Neural crest cell (in vitro differentiated cells): ENCODE measurements at regions not wholly inside any gene's neighbourhood (a gene's known extent, or its start where the extent isn't known, plus 50 kb on each side); places are given as distances from the start of the nearest gene placed in this dataset.

ENCODE experiments used
- DNase-seq: peaks from one replicate; pipeline ENCODE4 v3.0.0; 2021; ENCODE audit warnings: low read depth, mixed read lengths, low spot score
- H3K27ac Mint-ChIP-seq: one replicate; pipeline ENCODE4 v1.8.0; 2021; ENCODE audit warnings: mild to moderate bottlenecking, mixed read lengths; ENCODE audit not compliant: unreplicated experiment
- H3K27me3 Mint-ChIP-seq: 2 replicates; pipeline ENCODE4 v1.8.0; 2021; ENCODE audit warnings: low read depth, mild to moderate bottlenecking, mixed read lengths
- H3K36me3 Mint-ChIP-seq: 2 replicates; pipeline ENCODE4 v1.8.0; 2021; ENCODE audit warnings: low read depth, mild to moderate bottlenecking, mixed read lengths
- H3K4me1 Mint-ChIP-seq: 2 replicates; pipeline ENCODE4 v1.8.0; 2021; ENCODE audit warnings: mixed read lengths
- H3K4me3 Mint-ChIP-seq: one replicate; pipeline ENCODE4 v1.8.0; 2021; ENCODE audit warnings: mild to moderate bottlenecking, mixed read lengths
- H3K9me3 Mint-ChIP-seq: 2 replicates; pipeline ENCODE4 v1.8.0; 2021; ENCODE audit warnings: mixed read lengths
- TF ChIP-seq, protein P1 (sequence below): fragments of 200-600 bp; sonication (generic); conservative IDR thresholded peaks from 2 replicates; pipeline ENCODE4 v1.5.0; 2021; ENCODE audit warnings: antibody characterized with exemption, mild to moderate bottlenecking

DNA sequence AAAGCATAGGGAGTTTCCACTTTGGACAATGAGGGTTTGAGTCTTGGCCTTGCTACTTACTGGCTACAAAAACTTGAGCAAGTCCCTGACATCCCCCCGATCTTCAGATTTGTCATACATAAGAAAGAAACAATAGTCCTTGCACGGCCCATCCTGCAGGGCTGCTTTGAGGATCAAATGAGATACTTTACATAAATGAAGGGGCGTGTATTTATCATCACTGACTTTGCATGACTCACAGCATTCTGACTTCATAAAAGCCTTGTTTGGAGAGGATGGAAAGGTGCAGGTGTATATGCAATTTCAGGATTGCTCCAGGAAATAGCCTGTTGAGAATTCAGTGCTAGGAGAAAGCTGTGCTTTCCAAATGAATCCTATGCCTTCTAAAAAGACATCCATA, 465.0 kb upstream of the MAF start:
- Mint-ChIP-seq H3K4me1 (no peaks in the 10 kb centered on the region), H3K36me3 (no peaks in the 10 kb centered on the region), H3K27me3 (no peaks in the 10 kb centered on the region), H3K27ac (no peak overlapping the region), H3K9me3 (peaks cover 16% of the 10 kb centered on the region), H3K4me3 (no peak overlapping the region)
- no peak for DNase-seq
- TF ChIP-seq, protein P1, sequence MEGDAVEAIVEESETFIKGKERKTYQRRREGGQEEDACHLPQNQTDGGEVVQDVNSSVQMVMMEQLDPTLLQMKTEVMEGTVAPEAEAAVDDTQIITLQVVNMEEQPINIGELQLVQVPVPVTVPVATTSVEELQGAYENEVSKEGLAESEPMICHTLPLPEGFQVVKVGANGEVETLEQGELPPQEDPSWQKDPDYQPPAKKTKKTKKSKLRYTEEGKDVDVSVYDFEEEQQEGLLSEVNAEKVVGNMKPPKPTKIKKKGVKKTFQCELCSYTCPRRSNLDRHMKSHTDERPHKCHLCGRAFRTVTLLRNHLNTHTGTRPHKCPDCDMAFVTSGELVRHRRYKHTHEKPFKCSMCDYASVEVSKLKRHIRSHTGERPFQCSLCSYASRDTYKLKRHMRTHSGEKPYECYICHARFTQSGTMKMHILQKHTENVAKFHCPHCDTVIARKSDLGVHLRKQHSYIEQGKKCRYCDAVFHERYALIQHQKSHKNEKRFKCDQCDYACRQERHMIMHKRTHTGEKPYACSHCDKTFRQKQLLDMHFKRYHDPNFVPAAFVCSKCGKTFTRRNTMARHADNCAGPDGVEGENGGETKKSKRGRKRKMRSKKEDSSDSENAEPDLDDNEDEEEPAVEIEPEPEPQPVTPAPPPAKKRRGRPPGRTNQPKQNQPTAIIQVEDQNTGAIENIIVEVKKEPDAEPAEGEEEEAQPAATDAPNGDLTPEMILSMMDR = no peak

DNA sequence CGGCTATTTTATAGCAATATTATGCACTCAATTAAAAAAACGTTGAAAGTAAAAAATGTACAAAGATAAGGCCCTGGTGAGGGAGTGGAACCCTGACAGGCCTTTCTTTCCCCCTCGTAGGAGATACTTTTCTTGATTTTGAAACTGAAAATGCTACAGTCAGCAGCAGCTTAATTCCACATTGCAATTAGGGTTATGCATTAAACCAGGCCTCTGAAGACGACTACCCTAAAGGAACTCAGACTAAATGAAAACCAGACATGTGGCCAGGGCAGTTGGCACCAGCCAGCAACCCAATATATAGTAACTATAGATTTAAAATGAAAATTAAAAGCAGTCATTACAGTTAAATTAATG, 463.2 kb upstream of the MAF start:
- DNase-seq = no peak
- Mint-ChIP-seq H3K27me3 (no peaks in the 10 kb centered on the region), H3K36me3 (no peaks in the 10 kb centered on the region), H3K4me1 (no peaks in the 10 kb centered on the region), H3K4me3 (no peak overlapping the region), H3K27ac (no peak overlapping the region), H3K9me3 (peaks cover 11% of the 10 kb centered on the region)
- TF ChIP-seq, protein P1 = no peak

DNA sequence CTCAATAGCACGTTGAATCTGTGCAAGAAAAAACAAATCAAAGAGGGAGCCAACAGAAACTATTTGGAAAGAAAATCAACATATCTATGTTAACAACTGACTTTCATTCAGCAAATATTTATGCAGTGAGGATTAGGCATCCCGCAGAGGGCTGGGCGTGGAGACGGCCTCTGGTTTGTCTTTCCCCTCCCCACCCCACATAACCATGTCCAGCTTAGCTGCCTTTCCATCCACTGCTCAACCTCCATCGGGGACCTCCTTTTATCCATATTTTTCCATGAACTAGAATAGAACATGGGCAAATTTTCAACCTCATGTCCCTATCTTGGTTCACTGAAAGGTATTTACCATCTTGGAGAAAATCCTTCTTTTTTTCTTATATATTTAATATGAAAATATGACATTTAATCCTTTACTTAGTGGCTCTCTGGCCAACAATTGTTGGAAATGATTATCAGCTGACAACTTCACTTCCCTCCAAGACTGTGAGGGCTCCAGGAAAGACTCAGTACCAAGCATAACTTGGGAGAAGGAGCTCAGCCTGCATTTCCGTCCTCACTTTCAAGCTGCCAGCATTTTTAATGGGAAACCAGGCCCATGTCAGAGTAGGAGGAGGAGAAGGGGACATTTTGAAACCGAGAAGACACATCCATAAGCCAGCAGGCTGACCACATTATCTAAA, 462.6 kb upstream of the MAF start:
- Mint-ChIP-seq H3K9me3 (peaks cover 7% of the 10 kb centered on the region), H3K4me1 (no peaks in the 10 kb centered on the region), H3K27me3 (no peaks in the 10 kb centered on the region)

DNA sequence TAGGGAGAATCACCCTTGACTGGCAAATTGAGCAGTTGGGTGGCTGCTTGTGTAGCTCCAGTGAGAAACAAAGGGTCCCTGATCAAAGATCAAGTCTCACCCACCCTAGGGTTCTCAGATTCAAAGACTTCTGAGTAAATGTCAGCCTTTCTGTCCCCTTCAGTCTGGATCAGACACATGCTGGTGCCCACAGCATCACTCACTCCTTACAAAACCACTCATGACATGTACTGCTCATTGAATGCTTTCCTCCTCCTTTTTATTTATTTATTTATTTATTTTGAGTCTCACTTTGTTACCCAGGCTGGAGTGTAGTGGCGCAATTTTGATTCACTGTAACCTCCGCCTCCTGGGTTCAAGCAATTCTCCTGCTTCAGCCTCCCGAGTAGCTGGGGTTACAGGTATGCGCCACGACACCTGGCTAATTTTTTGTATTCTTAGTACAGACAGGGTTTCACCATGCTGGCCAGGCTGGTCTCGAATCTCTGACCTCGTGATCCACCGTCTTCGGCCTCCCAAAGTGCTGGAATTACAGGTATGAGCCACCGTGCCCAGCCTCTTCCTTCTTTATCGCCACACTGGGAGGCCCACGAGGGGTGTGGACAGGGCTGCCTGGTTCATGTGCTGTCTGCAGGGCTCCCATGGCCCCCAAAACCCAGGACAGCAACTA, 462.0 kb upstream of the MAF start:
- TF ChIP-seq, protein P1 = no peak
- Mint-ChIP-seq H3K4me1 (no peaks in the 10 kb centered on the region), H3K27me3 (no peaks in the 10 kb centered on the region), H3K9me3 (peaks cover 7% of the 10 kb centered on the region), H3K36me3 (no peaks in the 10 kb centered on the region), H3K27ac (no peak overlapping the region), H3K4me3 (no peak overlapping the region)
- no peak for DNase-seq

More for the DNA sequence above, 462.6 kb upstream of the MAF start:
- no peak overlapping the region for H3K4me3 Mint-ChIP-seq
- H3K36me3 Mint-ChIP-seq = no peaks in the 10 kb centered on the region
- no peak for DNase-seq
- H3K27ac Mint-ChIP-seq = no peak overlapping the region
- TF ChIP-seq, protein P1 = no peak

DNA sequence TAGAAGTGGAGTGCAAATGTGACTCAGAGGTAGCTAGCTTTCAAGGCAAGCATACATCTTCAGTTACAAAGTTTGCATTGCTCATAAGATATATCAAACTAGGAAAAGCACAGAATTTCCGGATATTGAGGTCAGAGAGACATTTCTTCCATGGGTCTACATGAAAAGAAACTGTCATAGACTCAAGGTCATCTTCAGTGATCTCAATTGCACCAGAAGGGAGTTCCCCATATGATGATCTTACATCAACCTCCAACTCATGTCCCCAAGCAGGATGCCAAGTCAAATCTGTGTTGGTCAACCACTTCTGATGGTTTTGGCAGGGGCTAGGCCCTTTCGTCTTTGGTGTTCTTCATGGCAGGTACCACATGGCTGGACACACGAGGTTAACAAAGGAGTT, 459.9 kb upstream of the MAF start:
- Mint-ChIP-seq H3K9me3 (peaks cover 7% of the 10 kb centered on the region), H3K27ac (no peak overlapping the region), H3K27me3 (no peaks in the 10 kb centered on the region), H3K36me3 (no peaks in the 10 kb centered on the region), H3K4me3 (no peak overlapping the region), H3K4me1 (peaks cover 7% of the 10 kb centered on the region)
- no peak for DNase-seq
- TF ChIP-seq, protein P1 = no peak
